ENCODE measurements at regions not wholly inside any gene's neighbourhood (a gene's known extent, or its start where the extent isn't known, plus 50 kb on each side); places are given as distances from the start of the nearest gene placed in this dataset.

GRCh38 chr18:26741048-26741447 is 124.5 kb downstream of the AQP4 start:
- no peak for DNase-seq

DNA sequence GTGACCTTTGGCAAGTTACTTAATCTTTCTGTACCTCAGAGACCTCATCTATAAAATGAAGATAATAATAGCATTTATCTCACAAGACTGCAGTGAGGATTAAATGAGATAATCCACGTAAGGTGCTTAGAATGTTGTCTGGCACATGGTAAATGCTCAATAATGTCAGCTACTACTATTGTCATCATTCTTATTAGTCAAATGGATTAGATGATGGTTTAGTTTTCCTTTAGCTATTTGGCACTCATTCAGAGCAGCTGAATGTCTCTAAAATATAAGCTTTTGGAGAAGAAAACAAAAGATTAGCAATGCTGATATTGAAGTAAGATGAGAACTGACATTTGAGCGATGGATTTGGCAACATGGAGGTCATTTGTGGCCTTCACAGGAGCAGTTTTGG is 125.1 kb downstream of the AQP4 start:
- DNase-seq = no peak

- DNase-seq = no peak
Measured at GRCh38 chr18:26738706-26739105, 126.8 kb downstream of the AQP4 start.

GRCh38 chr18:26736301-26736700 is 129.2 kb downstream of the AQP4 start:
- DNase-seq = no peak

DNA sequence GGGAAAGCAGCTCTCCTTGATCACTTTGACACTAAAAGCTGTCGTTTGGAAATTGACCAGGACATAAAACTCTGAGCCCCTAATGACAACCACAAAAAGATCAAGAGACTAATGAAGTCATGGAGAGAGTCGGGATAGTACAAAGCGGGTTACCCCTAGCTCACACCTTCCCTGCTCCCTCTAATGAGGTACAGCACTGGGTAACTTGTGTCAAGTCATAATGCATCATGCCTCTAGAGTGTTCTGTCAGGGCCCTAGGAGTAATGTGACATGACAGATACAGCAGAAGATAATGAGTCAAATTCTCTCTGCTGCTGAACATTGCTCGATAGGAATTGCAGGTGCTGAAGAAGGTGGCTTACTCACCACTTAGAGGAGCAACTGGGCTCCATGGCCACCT is 130.7 kb downstream of the AQP4 start:
- no peak for DNase-seq

GRCh38 chr18:26729449-26729848 is 136.1 kb downstream of the AQP4 start:
- no peak for DNase-seq

GRCh38 chr18:26729008-26729407 is 136.5 kb downstream of the AQP4 start:
- no peak for DNase-seq

- DNase-seq = no peak
Measured at GRCh38 chr18:26723981-26724380, 141.5 kb downstream of the AQP4 start.

GRCh38 chr18:26722565-26722931 is 143.0 kb downstream of the AQP4 start:
- no peak for DNase-seq

DNA sequence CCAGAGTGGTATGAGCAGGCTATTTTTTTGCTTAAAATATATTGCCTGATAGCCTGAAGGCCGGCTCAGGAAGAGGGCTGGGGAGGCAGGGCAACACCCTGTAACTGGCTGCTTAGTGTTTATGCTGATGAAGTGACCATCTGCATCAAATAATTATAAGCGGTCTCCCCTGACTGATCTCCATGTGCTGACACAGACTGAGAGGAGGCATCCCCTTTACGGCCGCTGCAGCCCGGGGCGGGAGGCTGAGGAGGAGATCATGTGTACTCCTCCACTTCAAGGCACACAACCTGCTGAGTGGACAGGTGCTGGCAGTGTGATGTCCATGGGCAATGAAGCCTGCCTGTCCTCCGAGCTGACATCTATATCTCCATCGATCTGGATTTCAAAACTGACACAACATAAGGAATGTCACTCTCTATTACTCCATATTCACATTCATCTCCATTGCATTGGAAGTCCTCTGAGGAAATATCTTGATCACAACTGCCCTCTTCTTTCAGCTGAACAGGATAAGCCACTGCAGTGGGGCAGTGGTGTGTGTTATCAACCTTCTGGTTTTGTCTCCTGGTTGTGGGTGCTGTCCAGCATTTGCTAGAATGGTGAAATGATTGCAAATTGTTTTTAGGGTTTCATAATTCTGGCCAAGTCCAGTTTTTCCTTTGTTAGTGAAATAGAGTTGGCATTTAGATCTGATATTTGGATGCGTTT is 143.5 kb downstream of the AQP4 start:
- no peak for DNase-seq

DNA sequence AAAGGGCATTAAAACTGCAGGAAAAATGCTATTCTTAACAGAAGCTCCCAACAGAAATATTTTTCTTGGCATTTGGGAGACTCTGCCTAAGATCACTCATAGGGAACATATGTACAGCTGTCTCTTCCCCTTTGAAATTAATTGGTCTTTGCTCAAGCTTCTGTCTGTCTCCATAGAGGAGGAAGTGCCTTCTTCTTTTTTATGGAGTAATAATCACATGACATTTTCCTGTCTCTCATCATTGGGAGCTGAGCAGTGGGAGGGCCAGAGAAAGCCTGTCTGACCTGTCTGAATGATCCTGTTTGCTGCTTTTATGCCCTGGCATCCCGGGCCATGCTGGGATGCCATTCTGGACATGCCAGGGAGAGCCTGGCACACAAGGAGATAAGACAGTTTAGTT is 145.6 kb downstream of the AQP4 start:
- no peak for DNase-seq

GRCh38 chr18:26717123-26717719 is 148.3 kb downstream of the AQP4 start:
- DNase-seq = no peak

DNA sequence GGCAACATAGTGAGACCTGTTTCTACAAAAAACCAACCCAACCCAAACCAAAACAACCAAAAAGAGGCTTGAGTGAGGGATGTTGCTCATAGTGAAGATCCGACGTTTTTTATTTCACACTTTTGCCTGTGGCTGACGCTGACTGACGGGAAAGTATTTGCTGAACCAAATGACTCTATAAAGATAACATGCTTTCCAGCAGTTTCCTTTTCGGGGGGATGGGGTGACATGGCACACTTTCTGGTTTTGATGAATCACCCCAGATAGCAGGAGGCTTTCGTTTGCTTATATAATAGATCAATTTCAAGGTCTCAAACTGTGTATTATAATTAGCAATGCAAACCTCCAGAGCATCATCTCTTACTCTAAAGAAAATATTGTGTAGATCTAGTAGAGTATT is 150.8 kb downstream of the AQP4 start:
- DNase-seq = no peak

DNA sequence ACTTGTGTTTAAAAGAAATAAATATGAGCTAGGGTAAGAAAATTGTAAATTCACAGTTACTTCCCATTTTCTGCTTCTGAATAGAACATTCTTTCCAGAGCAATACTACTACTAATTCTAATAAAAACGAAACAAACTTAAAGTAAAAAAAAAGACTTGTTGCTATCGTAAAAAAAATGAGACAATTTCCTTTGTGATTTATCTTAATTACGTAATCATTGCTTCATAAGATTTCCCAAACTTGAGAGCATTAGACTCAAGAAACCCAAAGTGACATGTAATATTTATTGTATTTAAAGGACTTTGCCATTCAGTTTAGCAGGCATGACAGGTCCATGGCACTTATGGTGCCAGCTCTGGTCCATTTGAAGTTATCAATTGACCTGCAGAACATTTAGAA is 153.8 kb downstream of the AQP4 start:
- no peak for DNase-seq

DNA sequence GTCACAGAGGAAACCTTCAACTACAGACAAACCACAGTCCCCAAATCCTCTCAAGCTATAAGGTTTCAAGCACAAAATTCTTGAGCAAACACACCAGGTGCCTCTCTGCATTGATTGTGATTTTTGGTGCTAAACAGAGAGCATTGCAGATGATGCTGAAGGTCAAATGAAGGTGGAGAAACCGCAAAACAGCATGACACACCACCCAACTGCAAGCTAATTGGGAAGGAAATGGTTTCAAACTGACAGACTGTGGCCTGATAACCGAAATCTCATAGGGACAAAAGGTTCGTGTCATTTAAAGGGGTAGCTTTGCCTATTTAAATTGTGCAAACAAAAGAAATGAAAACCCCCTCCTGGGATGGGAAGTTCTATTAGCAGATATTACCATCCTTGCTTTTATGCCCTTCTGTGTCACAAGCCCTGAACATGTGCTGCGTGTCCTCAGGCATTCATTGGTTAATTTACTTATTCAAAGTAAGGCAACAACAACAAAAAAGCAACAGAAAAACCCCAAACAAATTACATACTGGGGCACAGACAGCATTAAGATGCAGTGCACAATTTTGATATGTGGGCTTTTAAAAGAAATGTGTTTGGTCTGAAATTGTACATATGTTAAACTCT is 154.9 kb downstream of the AQP4 start:
- DNase-seq = no peak

GRCh38 chr18:26709897-26710296 is 155.6 kb downstream of the AQP4 start:
- no peak for DNase-seq

GRCh38 chr18:26708806-26709716 is 156.4 kb downstream of the AQP4 start:
- DNase-seq = no peak

DNA sequence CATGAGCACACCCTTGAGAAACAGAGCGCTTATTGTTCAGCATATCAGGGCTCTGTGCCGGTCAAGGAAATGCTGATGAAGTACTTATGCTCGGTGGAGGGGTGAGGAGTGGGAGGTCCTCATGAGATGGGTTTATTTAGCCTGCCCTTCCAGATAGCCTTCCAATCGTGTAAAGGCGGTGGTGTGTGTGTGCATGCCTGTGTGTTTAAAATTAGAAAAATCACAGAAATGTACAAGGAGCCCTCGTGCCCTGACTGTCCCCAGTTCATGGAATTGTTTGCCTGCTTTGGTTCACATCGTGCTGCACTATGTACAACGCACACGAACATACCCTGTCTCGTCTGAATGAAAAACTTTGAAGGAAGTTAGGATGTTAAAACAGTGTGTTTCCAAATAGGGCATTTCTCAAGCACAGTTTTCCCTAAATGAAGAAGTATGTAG is 158.6 kb downstream of the AQP4 start:
- no peak for DNase-seq

DNA sequence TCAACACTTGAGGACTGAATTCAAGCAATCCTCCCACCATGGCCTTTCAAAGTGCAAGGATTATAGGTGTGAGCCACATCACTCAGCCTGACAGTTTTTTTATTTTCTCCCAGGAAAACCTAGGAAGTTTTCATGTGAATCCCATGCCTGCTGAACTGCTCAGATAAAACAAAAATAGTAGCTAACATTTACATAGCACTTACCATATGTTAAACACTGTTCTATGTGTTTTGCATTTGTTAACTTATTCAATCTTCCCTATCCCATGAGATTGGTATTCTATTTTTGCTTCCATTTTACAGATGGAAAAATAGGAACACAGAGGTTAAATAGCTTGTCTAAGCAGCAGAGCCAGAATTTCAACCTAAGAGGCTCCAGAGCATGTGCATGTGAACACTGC is 157.4 kb upstream of the KCTD1 start:
- no peak for DNase-seq

- no peak for DNase-seq
Measured at GRCh38 chr18:26703170-26703930, 155.0 kb upstream of the KCTD1 start.

GRCh38 chr18:26702086-26702485 is 153.7 kb upstream of the KCTD1 start:
- no peak for DNase-seq

DNA sequence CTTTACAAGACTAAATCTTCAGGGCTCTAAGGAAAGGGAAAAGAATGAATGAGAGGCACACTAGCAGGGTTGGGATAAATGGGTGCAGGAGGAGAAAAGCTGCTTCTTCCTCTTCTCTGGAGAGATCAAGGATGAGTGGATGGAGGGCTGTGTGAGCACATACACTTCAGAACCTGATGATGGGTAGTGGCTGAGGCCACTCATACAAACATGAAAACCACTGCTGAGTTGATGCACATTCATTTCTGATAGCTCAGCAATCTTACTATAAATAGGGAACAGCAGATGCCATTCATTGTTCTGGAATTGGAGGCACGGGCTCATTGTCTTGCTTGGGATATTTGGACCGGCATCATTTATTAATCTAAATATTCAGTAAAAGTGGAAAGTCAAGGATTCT is 152.4 kb upstream of the KCTD1 start:
- DNase-seq = no peak

DNA sequence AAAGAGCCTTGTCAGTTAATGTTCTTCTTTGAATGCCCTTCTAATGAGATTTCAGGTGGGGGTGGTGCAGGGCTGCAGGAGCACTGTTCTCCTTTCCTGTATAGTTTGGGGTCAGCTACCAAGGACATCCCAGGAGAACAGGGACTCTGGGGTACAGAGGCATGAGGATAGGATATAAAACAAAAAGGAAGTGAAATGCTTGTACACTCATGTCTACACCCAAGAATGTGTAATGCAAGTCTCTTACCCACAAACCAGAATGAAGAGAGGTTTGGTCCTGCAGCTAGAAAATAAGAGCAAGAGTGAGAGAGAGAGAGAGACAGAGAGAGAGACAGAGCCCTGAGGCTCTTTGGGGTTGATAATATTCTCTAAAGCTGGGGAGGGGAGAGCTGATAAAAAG is 151.8 kb upstream of the KCTD1 start:
- no peak for DNase-seq
